ENCODE measurements at regions not wholly inside any gene's neighbourhood (a gene's known extent, or its start where the extent isn't known, plus 50 kb on each side); places are given as distances from the start of the nearest gene placed in this dataset.

- TF ChIP-seq CTCF (IDR thresholded peaks at IDR 0.05) (no peak), POLR2AphosphoS5 (IDR thresholded peaks at IDR 0.05) (no peak)
Observed at GRCh38 chr1:30321246-30321910, 402.0 kb downstream of the MATN1 start.
